HG02943 (cell line): ENCODE measurements at regions not wholly inside any gene's neighbourhood (a gene's known extent, or its start where the extent isn't known, plus 50 kb on each side); places are given as distances from the start of the nearest gene placed in this dataset.
"Not testable (repeated sequence)": the region's sequence is repeated elsewhere in the genome, so short reads cannot be mapped to it uniquely, and the experiment has no call there.

Source experiments
- ATAC-seq: cut with Tn5 transposase; IDR thresholded peaks from one replicate; pipeline ENCODE4 v1.9.1; 2021; ENCODE audit warnings: mild to moderate bottlenecking, low read depth, moderate library complexity; ENCODE audit not compliant: unreplicated experiment

DNA sequence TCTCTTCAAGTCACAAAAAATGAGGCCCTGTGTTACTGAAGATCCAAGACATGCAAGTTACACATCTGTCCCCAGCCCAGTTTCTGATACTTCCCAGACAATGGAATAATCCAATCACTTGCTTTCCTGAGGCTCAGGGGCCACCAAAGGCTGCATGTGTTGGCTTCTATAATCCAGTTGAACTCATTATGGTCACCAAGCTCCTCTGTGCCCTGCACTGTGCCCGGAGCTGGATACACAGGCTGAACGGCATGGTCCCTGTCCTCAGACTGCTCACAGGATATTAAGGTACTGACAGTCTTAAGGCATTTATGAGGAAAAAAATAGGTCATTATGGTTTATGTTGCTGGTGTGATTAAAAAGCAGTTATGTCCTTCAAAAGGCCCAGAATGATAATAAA lies 117.0 kb upstream of the SYT6 start:
- ATAC-seq, result no peak

DNA sequence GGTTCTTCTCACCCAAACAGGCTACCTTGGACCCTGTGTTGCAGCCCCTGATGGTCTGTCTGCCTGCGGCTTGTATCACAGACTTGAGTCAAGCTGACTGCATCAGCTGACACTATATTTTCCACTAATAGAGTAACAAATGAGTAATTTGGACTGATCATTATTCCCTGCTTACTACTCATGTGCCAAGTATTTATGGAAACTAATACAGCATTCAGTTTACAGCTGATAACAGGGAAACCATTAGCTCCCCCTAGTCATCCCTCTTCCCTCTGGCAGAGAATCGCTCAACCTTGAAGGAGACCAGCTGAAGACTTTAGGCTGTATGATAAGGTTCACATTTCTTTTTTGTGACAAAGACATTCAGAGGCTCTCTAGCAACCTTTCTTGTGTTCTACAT lies 116.6 kb upstream of the SYT6 start:
- no peak for ATAC-seq

GRCh38 chr1:114269539-114269938 lies 115.9 kb upstream of the SYT6 start:
- ATAC-seq, result no peak

- ATAC-seq, result peak; percentile 94
Observed at GRCh38 chr1:114263343-114263742, 109.7 kb upstream of the SYT6 start.

DNA sequence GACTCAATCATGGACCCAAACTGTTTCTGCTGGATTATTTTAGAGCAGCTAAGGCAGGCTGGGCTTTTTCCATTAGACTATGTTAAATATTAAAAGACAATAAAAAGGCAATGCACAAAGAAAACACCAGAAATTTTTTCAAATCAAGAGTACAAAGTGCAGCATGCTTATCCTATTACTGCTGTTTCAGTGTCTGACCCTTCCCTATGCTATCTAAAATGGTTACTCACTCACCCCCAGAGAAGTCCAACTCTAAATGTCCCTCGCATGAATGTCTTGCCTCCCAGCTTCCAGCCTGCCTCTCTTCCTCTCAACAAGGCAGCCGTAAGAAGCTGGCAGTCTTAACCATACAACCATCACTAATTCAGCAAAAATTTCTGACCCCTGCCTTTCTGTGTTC lies 108.7 kb upstream of the SYT6 start:
- no peak for ATAC-seq

DNA sequence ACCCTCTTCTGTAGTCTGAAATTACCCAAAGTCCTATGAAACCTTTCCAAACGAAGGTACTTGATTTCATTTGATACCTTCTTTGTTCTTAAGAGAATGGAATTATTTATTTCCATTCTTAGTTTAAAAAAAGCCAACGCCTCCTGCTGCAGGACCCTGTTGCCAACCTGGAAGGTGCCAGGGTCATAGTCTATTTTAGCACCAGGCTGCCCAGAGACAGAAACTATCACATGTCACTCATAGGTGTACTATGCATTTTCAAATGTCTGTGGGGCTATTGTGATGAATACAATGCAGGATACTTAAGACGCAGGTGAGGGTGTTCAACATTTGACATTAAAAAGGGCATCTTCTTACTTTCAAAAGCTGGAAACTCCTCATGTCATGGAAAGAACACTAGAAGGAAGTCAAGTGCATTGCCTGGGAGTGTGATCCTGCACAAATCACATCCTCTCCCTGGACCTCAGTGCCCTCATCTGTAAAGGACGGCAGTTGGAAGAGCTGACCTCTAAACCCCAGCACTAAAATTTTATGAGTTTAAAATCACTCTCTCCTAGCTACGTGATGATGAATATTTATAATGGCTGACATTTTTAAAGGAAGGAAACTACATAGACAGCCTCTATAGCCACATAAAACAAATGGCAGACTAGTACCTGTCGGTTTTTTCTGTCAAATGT lies 107.3 kb upstream of the SYT6 start:
- ATAC-seq, result no peak

- no peak for ATAC-seq
Observed at GRCh38 chr1:114259511-114260160, 106.0 kb upstream of the SYT6 start.

- ATAC-seq, result no peak
Observed at GRCh38 chr1:114258633-114259032, 105.0 kb upstream of the SYT6 start.

DNA sequence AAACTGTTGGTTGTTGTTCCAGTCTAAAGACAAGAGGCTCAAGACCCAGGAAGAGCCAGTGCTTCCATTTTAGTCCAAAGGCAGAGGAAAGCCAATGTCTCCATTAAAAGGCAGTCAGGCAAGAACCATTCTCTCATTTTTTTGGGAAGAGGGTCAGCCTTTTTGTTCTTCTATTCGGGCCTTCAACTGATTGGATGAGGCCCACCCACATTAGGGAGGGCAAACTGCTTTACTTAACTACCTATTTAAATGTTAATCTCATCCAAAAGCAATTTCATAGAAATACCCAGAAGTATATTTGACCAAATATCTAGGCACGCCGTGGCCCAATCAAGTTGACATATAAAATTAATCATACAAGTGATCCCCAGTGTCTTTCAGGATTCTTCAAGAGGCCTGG lies 104.4 kb upstream of the SYT6 start:
- ATAC-seq, result no peak

- ATAC-seq, result no peak
Observed at GRCh38 chr1:114257554-114257953, 103.9 kb upstream of the SYT6 start.

- ATAC-seq, result no peak
Observed at GRCh38 chr1:114253900-114254299, 100.2 kb upstream of the SYT6 start.

DNA sequence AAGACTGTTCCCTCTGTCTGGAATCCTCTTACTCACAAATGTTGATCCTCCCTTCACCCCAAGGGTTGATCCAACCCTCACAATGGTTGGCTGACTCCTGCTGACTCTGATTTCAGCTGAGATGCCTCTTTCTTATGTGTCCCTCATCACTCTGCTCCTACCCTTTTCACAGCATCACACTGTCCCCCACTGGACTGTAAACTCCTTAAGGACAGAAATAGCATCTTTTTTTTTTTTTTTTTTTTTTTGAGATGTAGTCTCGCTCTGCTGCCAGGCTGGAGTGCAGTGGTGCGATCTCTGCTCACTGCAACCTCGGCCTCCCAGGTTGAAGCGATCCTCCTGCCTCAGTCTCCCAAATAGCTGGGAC lies 97.9 kb upstream of the SYT6 start:
- ATAC-seq, result no peak

DNA sequence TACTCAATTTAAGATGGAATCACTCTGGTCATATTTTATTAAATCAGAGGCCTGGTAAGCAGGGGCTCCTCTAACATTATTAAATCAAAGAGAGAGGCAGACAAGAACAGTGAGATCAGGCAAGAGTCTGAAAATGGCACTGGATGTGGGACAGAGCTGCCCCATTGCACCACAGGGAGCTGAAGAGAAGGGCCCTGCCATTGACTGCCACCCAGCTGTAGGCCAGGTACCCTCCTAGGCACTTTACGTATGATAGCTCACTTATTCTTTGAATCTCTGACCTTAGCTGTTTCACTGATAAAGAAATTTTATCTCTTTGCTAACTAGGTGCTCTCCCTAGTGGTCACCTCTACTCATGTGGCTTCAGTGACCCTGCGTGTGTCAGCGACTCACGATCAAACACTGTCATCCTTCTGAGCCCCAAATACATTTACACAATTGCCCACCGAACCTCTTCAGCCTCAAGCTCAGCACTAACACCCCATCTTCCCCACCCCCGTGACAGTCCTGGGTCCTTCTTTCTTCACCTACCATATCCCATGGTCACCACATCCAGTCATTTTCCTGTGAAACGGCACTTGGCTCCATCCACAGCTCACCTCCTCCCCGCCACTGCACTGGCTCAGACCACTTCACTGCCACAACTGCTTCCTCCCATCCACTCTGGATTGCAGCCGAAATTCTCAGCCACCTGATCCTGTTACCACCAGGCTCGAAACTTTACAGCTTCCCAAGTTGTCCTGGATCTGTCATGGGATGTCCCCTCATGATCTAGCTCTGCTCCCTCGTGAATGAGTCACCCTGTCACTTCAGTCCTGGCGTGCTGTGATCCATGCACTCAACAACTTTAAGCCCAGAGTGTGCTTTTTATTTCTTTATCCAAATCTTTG lies 97.3 kb upstream of the SYT6 start:
- no peak for ATAC-seq

GRCh38 chr1:114249691-114250090 lies 96.0 kb upstream of the SYT6 start:
- no peak for ATAC-seq

DNA sequence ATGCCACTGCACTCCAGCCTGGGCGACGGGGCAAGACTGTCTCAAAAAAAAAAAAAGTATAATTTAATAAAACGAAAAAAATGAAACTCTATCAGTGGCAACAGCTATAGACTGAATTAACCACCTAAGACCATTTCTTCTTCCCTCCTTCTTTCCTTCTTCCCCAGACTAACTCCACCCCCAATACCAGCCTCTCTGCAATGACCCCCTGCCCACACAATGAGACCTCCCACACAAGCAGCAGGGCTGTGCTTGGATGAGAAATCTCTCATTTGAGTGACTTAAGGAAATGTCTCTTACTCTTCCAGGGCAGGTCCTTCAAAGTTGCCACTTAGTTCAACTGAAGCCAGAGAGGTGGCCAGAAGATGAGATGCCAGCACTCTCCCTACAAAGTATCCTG lies 94.5 kb upstream of the SYT6 start:
- no peak for ATAC-seq

DNA sequence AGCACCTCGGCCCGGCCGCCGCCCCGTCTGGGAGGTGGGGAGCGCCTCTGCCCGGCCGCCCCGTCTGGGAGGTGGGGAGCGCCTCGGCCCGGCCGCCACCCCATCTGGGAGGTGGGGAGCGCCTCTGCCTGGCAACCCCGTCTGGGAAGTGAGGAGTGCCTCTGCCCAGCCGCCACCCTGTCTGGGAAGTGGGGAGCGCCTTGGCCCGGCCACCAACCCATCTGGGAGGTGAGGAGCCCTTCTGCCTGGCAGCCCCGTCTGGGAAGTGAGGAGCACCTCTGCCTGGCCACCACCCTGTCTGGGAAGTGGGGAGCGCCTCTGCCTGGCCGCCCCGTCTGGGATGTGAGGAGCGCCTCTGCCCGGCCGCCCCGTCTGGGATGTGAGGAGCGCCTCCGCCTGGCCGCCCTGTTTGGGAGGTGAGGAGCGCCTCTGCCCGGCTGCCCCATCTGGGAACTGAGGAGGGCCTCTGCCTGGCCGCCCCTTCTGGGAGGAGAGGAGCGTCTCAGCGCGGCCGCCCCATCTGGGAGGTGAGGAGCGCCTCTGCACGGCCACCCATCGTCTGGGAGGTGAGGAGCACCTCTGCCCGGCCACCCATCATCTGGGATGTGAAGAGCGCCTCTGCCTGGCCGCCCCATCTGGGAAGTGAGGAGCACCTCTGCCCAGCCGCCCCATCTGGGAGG lies 89.0 kb upstream of the SYT6 start:
- not testable (repeated sequence) for ATAC-seq

DNA sequence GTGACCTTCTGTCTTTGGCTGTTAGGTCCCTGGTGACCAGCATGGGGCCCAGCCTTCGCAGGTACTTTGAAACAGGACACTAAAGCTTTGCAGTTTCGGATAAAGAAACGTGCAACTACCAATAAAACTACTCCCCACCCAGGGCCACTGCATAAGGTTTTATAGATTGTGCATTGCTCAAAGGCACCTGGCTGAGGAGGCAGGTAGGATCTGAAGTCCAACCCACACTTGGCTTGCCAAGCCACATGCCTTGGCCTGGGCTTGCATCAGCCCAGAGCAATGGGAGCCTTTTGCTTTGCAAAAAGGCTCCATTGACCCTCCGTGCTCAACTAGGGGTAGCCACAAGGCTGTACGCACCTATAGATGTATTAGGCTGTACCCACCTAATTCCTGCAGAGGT lies 84.4 kb upstream of the SYT6 start:
- ATAC-seq, result no peak

- ATAC-seq, result no peak
Observed at GRCh38 chr1:114236517-114236916, 82.8 kb upstream of the SYT6 start.

DNA sequence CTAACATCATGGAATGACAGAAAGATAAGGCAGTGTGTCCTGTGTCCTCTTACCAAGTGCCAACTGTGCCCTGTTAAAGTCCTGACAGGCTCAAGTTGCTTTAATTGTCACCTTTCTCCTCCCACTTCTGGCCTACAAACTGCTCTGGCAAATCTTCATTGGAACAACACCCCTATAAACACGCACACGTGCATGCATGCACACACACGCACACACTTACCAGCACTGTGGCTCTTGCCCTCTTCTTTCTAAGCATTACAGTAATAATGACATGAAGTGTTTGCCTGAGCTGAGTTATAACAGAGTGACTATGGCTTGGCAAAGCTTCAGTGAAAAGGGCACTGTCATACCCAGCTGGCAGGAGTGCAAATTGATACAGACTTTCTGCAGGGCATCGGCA lies 82.3 kb upstream of the SYT6 start:
- ATAC-seq, result no peak

GRCh38 chr1:114235281-114235680 lies 81.6 kb upstream of the SYT6 start:
- no peak for ATAC-seq
